Small intestine (tissue), 7 donors: ENCODE measurements at regions not wholly inside any gene's neighbourhood (a gene's known extent, or its start where the extent isn't known, plus 50 kb on each side); places are given as distances from the start of the nearest gene placed in this dataset.
"Not testable (repeated sequence)": the region's sequence is repeated elsewhere in the genome, so short reads cannot be mapped to it uniquely, and the experiment has no call there.

Experiments used
- DNase-seq, 2 donors: peaks; one replicate each; pipeline versions ENCODE4 v3.0.0 to v3.0.0-alpha.2; 2013
- FAIRE-seq: peaks from 2 replicates; lab custom pipeline; 2012; peaks lifted over from hg19 to GRCh38; lab: Jason Lieb, UNC
- H3K27ac ChIP-seq, 3 donors: one replicate each; pipeline ENCODE4 v1.5.1; 2013; ENCODE audit warnings: low read length in 2 of 3, mild to moderate bottlenecking in 2 of 3, control low read depth in 1 of 3, inconsistent platforms in 1 of 3, low read depth in 1 of 3, moderate library complexity in 1 of 3
- H3K27me3 ChIP-seq, 3 donors: one replicate each; pipeline ENCODE4 v1.6.1; 2013; ENCODE audit warnings: low read length in 3 of 3, inconsistent platforms in 1 of 3; ENCODE audit not compliant: control insufficient read depth in 3 of 3, insufficient read depth in 3 of 3
- H3K36me3 ChIP-seq, 3 donors: one replicate each; pipeline ENCODE4 v1.6.1; 2013; ENCODE audit warnings: low read length in 3 of 3, inconsistent platforms in 1 of 3, low read depth in 1 of 3, mild to moderate bottlenecking in 1 of 3, moderate library complexity in 1 of 3; ENCODE audit not compliant: control insufficient read depth in 3 of 3, insufficient read depth in 2 of 3
- H3K4me1 ChIP-seq, 3 donors: one replicate each; pipeline ENCODE4 v1.6.1; 2013; ENCODE audit warnings: low read length in 2 of 3, inconsistent platforms in 1 of 3, low read depth in 1 of 3, mild to moderate bottlenecking in 1 of 3, moderate library complexity in 1 of 3; ENCODE audit not compliant: control insufficient read depth in 3 of 3, insufficient read depth in 2 of 3
- H3K4me3 ChIP-seq, 3 donors: one replicate each; pipeline ENCODE4 v1.5.1; 2013; ENCODE audit warnings: low read length in 3 of 3, control low read depth in 1 of 3, inconsistent platforms in 1 of 3, low read depth in 1 of 3, mild to moderate bottlenecking in 1 of 3, moderate library complexity in 1 of 3
- H3K9me3 ChIP-seq, 2 donors: one replicate each; pipeline ENCODE4 v1.6.1; 2013; ENCODE audit warnings: low read depth in 1 of 2, low read length in 1 of 2; ENCODE audit not compliant: control insufficient read depth in 2 of 2, insufficient read depth in 1 of 2
- WGBS, 3 donors: extraction: QIAGEN DNeasy Blood & Tissue Kit; methylation state at CpG; one replicate each; pipeline ENCODE4 v1.1.7; 2013; 5-methylcytosine and 5-hydroxymethylcytosine counted together
- donor health status: healthy with polysubstance abuse.
- donor health status: control.
- donor health status: control.
- donor health status: Bipolar disorder and iron deficiency.
- donor health status: healthy.

DNA sequence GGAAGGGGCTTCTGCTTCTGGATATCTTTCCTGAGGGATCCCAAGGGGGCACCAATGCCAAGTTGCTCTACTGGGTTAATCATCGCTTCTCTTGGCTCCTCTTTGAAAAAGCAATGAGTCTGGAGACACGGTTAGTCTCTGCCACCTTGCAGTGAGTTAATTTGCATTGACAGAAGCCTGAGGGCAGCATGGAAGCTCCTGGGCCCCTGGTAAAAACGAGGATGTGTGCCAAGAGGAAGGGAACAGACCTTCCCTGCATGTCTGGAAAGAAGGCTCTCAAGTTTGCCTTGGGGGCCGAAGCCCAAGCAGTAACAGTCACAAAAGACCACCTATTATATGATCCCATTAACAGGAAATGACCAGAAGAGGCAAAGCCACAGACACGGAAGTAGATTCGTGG, 86.7 kb downstream of the IRX5 start:
- no peak for FAIRE-seq
- no peak overlapping the region for H3K4me3 ChIP-seq
- WGBS, 3 donors, result 50 to 64% (median 53%) methylated on average over 6 of the region's 6 CpGs

DNA sequence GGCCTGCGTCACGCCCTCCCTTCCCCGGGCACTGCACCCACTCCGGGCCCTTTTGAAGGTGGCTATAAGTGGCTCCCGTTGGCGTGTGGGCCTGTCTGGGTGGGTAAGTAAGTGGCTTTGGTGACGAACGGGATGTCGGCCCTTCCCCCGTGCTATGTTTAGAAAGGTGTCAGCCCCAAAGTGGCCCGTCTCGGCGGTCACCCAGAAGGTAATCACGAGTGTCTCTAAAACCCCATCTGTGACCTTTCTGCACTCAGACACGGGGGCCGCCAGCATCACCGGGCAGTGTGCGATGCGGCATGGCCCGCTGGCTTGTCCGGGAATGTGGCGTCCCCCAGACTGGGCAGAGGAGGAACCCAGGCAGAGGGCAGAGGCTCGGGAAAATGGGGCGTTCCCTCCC, 88.2 kb downstream of the IRX5 start:
- DNase-seq (no peak), FAIRE-seq (no peak)
- no peak overlapping the region for H3K27ac ChIP-seq
- no peak overlapping the region for H3K4me3 ChIP-seq
- no peaks in the 10 kb centered on the region for H3K36me3 ChIP-seq
- H3K4me1 ChIP-seq, result no peaks in the 10 kb centered on the region
- WGBS, 3 donors, result 90 to 95% (median 91%) methylated on average over 23 to 24 of the region's 24 CpGs
- H3K9me3 ChIP-seq, result no peaks in the 10 kb centered on the region
- H3K27me3 ChIP-seq, result no peaks in the 10 kb centered on the region

More for the DNA sequence above, 86.7 kb downstream of the IRX5 start:
- Histone ChIP-seq H3K27ac (no peak overlapping the region), H3K27me3 (no peaks in the 10 kb centered on the region), H3K4me1 (no peaks in the 10 kb centered on the region), H3K36me3 (no peaks in the 10 kb centered on the region), H3K9me3 (no peaks in the 10 kb centered on the region)
- DNase-seq, result no peak

DNA sequence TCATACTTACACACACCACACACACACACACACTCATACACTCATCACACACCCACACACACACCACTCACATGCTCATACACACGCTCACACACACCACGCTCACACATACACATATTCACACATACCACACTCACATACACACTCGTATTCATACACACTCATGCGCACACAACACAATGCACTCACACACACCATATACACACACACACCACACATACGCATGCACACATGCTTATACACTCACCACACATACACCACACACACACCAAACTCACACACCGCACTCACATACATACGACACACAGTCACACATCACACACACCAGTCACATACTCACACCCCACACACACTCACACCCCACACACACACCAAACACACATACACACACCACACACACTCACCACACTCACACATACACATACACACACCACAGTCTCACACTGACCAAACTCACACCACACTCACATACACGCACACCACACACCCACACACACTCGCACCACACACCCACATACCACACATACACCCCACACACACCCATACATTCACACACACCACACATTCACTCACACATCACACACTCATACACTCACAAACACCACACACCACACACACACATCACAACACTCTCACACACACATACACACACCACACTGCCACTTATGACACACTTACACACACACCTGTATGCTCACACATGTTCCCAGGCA, 88.9 kb downstream of the IRX5 start:
- no peaks in the 10 kb centered on the region for H3K27me3 ChIP-seq
- no peak for DNase-seq
- H3K36me3 ChIP-seq, result no peaks in the 10 kb centered on the region
- 95 to 96% (median 95%) methylated on average over 9 of the region's 9 CpGs for WGBS, 3 donors
- no peak for FAIRE-seq
- H3K4me3 ChIP-seq, result no peak overlapping the region
- H3K9me3 ChIP-seq, result no peaks in the 10 kb centered on the region
- H3K4me1 ChIP-seq, result no peaks in the 10 kb centered on the region
- no peak overlapping the region for H3K27ac ChIP-seq

DNA sequence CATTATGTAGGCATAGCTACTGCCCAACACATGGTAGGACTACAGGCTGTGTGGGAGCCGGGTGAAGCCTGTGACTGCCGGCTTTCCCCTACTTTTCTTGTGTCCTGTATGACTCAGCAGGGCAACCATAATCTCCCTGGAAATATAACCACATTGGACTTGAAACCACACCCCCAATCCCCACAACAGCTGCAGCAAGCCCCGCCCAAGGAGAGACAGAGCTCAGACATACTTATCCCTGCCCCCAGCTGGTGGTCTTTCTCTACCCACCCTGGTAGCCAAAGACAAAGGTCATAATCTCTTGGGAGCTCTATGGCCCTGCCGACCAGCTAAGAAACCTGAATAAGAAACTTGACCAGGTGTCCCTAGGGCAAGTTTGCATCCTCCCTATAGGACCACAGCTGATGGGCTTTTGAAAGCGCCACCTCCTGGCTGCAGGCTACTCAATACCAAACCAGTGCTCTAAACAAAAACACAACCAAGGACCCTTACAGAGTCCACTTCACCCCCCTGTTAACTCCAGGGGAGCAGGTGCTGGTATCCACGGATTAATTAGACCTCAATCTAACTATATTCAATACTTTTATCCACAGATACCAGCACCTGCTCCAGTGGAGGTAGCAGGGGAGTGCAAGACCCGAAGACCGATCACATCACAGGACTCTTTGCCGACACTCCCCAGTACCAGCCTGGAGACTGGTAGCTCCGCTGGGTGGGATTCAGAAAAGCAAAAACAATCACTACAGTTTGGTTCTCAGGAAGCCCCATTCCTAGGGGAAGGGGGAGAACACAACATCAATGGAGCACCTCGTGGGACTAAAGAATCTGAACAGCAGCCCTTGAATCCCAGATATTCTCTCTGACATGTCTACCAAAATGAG, 91.2 kb downstream of the IRX5 start:
- FAIRE-seq (no peak), DNase-seq (peak; percentile 56 to 63)
- Histone ChIP-seq H3K36me3 (no peaks in the 10 kb centered on the region), H3K4me1 (no peaks in the 10 kb centered on the region), H3K27me3 (no peaks in the 10 kb centered on the region), H3K9me3 (no peaks in the 10 kb centered on the region), H3K4me3 (no peak overlapping the region), H3K27ac (no peak overlapping the region)
- WGBS, 3 donors, result 33 to 52% (median 50%) methylated on average over 11 of the region's 11 CpGs

DNA sequence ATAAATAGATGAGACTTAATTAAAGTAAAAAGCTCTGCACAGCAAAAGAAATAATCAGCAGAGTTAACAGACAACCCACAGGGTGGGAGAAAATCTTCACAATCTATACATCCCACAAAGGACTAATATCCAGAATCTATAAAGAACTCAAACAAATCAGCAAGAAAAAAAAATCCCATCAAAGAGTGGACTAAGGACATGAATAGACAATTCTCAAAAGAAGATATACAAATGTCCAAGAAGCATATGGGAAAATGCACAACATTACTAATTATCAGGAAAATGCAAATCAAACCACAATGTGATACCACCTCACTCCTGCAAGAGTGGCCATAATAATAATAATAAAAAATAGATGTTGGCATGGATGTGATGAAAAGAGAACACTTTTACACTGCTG, 96.6 kb downstream of the IRX5 start:
- FAIRE-seq, result not testable (repeated sequence)

DNA sequence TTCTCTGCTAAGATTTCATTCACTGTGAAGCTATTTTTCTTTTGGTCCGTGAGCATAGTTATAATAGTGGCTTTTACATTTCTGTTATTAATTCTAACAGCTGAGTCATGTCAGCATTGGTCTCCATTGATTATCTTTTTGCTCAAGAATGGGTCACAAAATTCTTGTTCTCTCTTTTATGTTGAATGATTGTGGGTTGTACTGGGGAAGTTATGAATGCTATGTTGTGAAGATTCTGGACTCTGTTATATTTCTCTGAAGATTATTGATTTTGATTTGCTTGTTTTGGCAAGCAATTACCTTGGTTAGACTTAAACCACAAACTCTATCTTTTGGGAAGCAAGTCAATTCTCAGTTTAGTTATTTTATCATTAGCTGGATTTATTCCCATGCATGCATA, 98.8 kb downstream of the IRX5 start:
- DNase-seq (no peak), FAIRE-seq (no peak)
- 85 to 90% (median 89%) methylated on average over 1 of the region's 1 CpG for WGBS, 3 donors
- Histone ChIP-seq H3K36me3 (no peaks in the 10 kb centered on the region), H3K9me3 (no peaks in the 10 kb centered on the region), H3K27ac (no peak overlapping the region), H3K4me1 (no peaks in the 10 kb centered on the region), H3K4me3 (no peak overlapping the region), H3K27me3 (no peaks in the 10 kb centered on the region)

More for the DNA sequence above, 96.6 kb downstream of the IRX5 start:
- H3K36me3 ChIP-seq, H3K4me1 ChIP-seq, H3K27me3 ChIP-seq, H3K4me3 ChIP-seq, H3K9me3 ChIP-seq, DNase-seq, H3K27ac ChIP-seq: not testable (repeated sequence)

DNA sequence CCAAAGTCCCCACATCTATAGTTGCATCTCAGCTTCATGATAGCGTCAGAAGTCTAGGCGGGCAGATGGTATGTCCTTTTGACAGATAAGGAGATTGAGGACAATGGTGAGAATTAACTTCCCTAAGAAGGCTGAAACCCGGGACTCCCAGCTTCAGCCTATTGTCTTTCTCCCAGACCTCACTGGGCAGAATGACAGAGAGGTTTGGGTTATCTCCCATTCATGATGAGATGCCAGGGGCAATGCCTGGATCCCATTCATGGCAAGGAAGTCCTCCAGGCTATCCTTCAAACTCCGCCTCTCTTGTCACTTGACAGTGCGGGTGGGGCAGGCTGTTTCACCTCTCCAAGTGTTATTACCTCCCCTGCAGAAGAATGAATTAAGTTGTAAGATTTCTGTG, 100.3 kb downstream of the IRX5 start:
- H3K27me3 ChIP-seq, result no peaks in the 10 kb centered on the region
- FAIRE-seq, result no peak
- H3K9me3 ChIP-seq, result no peaks in the 10 kb centered on the region
- H3K36me3 ChIP-seq, result no peaks in the 10 kb centered on the region
- no peaks in the 10 kb centered on the region for H3K4me1 ChIP-seq
- WGBS, 3 donors, result 64 to 79% (median 66%) methylated on average over 5 of the region's 5 CpGs
- no peak overlapping the region for H3K27ac ChIP-seq
- H3K4me3 ChIP-seq, result no peak overlapping the region
- DNase-seq, result no peak

DNA sequence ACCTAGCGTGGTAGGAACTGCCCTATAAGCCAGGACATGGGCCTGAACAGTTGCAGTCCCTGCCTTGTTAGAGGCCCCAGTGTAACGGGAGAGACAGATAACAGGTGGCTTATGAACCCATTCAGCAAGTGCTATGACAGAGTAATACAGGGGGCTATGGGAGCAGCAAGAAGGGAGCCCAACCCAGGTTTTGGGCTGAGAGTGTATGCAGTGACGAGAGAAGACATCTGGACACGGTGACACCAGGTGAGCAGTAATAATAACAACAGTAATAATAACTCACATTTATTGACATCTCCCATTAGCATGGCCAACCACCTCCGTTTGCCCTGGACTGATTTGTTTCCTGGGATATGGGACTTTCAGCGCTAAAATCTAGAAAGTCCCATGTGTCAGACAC, 100.8 kb downstream of the IRX5 start:
- H3K4me3 ChIP-seq, result no peak overlapping the region
- H3K4me1 ChIP-seq, result no peaks in the 10 kb centered on the region
- DNase-seq (no peak), FAIRE-seq (no peak)
- no peaks in the 10 kb centered on the region for H3K27me3 ChIP-seq
- H3K36me3 ChIP-seq, result no peaks in the 10 kb centered on the region
- WGBS, 3 donors, result 73 to 83% (median 79%) methylated on average over 6 of the region's 6 CpGs
- H3K27ac ChIP-seq, result no peak overlapping the region
- H3K9me3 ChIP-seq, result no peaks in the 10 kb centered on the region
